HG03342 (cell line): ENCODE measurements at regions not wholly inside any gene's neighbourhood (a gene's known extent, or its start where the extent isn't known, plus 50 kb on each side); places are given as distances from the start of the nearest gene placed in this dataset.

Experiments
- ATAC-seq: cut with Tn5 transposase; IDR thresholded peaks from one replicate; pipeline ENCODE4 v1.9.1; 2021; ENCODE audit warnings: mild to moderate bottlenecking, moderate library complexity; ENCODE audit not compliant: unreplicated experiment

- no peak for ATAC-seq
Measured at GRCh38 chr16:17691106-17691898, 220.5 kb upstream of the XYLT1 start.

- ATAC-seq: no peak
Measured at GRCh38 chr16:17685447-17685846, 214.7 kb upstream of the XYLT1 start.

GRCh38 chr16:17683281-17683680 lies 212.5 kb upstream of the XYLT1 start:
- ATAC-seq: no peak

- no peak for ATAC-seq
Measured at GRCh38 chr16:17676171-17676570, 205.4 kb upstream of the XYLT1 start.

- no peak for ATAC-seq
Measured at GRCh38 chr16:17668386-17668785, 197.6 kb upstream of the XYLT1 start.

GRCh38 chr16:17666293-17666692 lies 195.5 kb upstream of the XYLT1 start:
- ATAC-seq: no peak

GRCh38 chr16:17658881-17659280 lies 188.1 kb upstream of the XYLT1 start:
- ATAC-seq: no peak

GRCh38 chr16:17657045-17657444 lies 186.3 kb upstream of the XYLT1 start:
- no peak for ATAC-seq

GRCh38 chr16:17654571-17654970 lies 183.8 kb upstream of the XYLT1 start:
- ATAC-seq: no peak

GRCh38 chr16:17654142-17654541 lies 183.4 kb upstream of the XYLT1 start:
- no peak for ATAC-seq

- ATAC-seq: no peak
Measured at GRCh38 chr16:17647879-17648872, 177.4 kb upstream of the XYLT1 start.

- ATAC-seq: no peak
Measured at GRCh38 chr16:17643935-17644334, 173.2 kb upstream of the XYLT1 start.

- ATAC-seq: no peak
Measured at GRCh38 chr16:17641990-17642389, 171.2 kb upstream of the XYLT1 start.

- ATAC-seq: no peak
Measured at GRCh38 chr16:17638134-17638533, 167.4 kb upstream of the XYLT1 start.

- no peak for ATAC-seq
Measured at GRCh38 chr16:17635183-17635582, 164.4 kb upstream of the XYLT1 start.

- ATAC-seq: no peak
Measured at GRCh38 chr16:17633181-17633951, 162.6 kb upstream of the XYLT1 start.

- no peak for ATAC-seq
Measured at GRCh38 chr16:17632667-17633066, 161.9 kb upstream of the XYLT1 start.

- ATAC-seq: no peak
Measured at GRCh38 chr16:17629936-17630335, 159.2 kb upstream of the XYLT1 start.

- ATAC-seq: no peak
Measured at GRCh38 chr16:17628983-17629382, 158.2 kb upstream of the XYLT1 start.

GRCh38 chr16:17622366-17622765 lies 151.6 kb upstream of the XYLT1 start:
- ATAC-seq: no peak

- ATAC-seq: no peak
Measured at GRCh38 chr16:17619261-17619660, 148.5 kb upstream of the XYLT1 start.
